T follicular helper cell (primary cell): ENCODE measurements at regions not wholly inside any gene's neighbourhood (a gene's known extent, or its start where the extent isn't known, plus 50 kb on each side); places are given as distances from the start of the nearest gene placed in this dataset.
"Not testable (repeated sequence)": the region's sequence is repeated elsewhere in the genome, so short reads cannot be mapped to it uniquely, and the experiment has no call there.

Source experiments
- DNase-seq: peaks from one replicate; pipeline ENCODE4 v3.0.0-alpha.2; 2020; ENCODE audit warnings: low read depth

GRCh38 chr17:37828651-37829124 lies 83.8 kb upstream of the HNF1B start:
- DNase-seq: no peak

GRCh38 chr17:37827905-37828650 lies 83.2 kb upstream of the HNF1B start:
- no peak for DNase-seq

- DNase-seq: no peak
These were observed 81.9 kb upstream of the HNF1B start for GRCh38 chr17:37826497-37827430.

GRCh38 chr17:37825851-37826250 lies 81.0 kb upstream of the HNF1B start:
- DNase-seq: no peak

- DNase-seq: no peak
These were observed 80.0 kb upstream of the HNF1B start for GRCh38 chr17:37824534-37825485.

- DNase-seq: no peak
These were observed 79.1 kb upstream of the HNF1B start for GRCh38 chr17:37823996-37824395.

- no peak for DNase-seq
These were observed 76.3 kb upstream of the HNF1B start for GRCh38 chr17:37820995-37821713.

GRCh38 chr17:37820313-37820994 lies 75.6 kb upstream of the HNF1B start:
- DNase-seq: no peak

- DNase-seq: no peak
These were observed 73.8 kb upstream of the HNF1B start for GRCh38 chr17:37818689-37819088.

GRCh38 chr17:37816950-37817349 lies 72.1 kb upstream of the HNF1B start:
- no peak for DNase-seq

- DNase-seq: no peak
These were observed 70.7 kb upstream of the HNF1B start for GRCh38 chr17:37815536-37815935.

GRCh38 chr17:37813751-37814150 lies 68.9 kb upstream of the HNF1B start:
- DNase-seq: no peak

GRCh38 chr17:37808846-37809245 lies 64.0 kb upstream of the HNF1B start:
- DNase-seq: not testable (repeated sequence)

- no peak for DNase-seq
These were observed 58.0 kb upstream of the HNF1B start for GRCh38 chr17:37802712-37803416.

GRCh38 chr17:37802061-37802595 lies 57.3 kb upstream of the HNF1B start:
- DNase-seq: no peak

- no peak for DNase-seq
These were observed 56.3 kb upstream of the HNF1B start for GRCh38 chr17:37801171-37801570.

GRCh38 chr17:37797206-37797605 lies 52.3 kb upstream of the HNF1B start:
- DNase-seq: no peak

GRCh38 chr17:37796076-37796475 lies 51.2 kb upstream of the HNF1B start:
- no peak for DNase-seq
